ENCODE measurements at regions not wholly inside any gene's neighbourhood (a gene's known extent, or its start where the extent isn't known, plus 50 kb on each side); places are given as distances from the start of the nearest gene placed in this dataset.

GRCh38 chr5:61617039-61617438 lies 285.0 kb downstream of the ZSWIM6 start:
- TF ChIP-seq CTCF (IDR thresholded peaks at IDR 0.05; ENCODE audit: low read depth, low read length) (no peak), EZH2phosphoT487 (IDR thresholded peaks at IDR 0.05; ENCODE audit: low read depth) (no peak)

Data from OCI-LY3 (cell line).